NCI-H2081 (cell line): ENCODE measurements at regions not wholly inside any gene's neighbourhood (a gene's known extent, or its start where the extent isn't known, plus 50 kb on each side); places are given as distances from the start of the nearest gene placed in this dataset.
"Not testable (repeated sequence)": the region's sequence is repeated elsewhere in the genome, so short reads cannot be mapped to it uniquely, and the experiment has no call there.

Source experiments
- DNase-seq, 2 experiments: peaks; one replicate each; lab custom pipeline; 2025; lab: John Stamatoyannopoulos, UW

- no peak for DNase-seq
Measured at GRCh38 chr9:115462623-115463022, 344.7 kb upstream of the TNC start.

- no peak for DNase-seq
Measured at GRCh38 chr9:115466756-115467155, 348.8 kb upstream of the TNC start.

GRCh38 chr9:115469841-115470240, 351.9 kb upstream of the TNC start:
- no peak for DNase-seq

- not testable (repeated sequence) for DNase-seq
Measured at GRCh38 chr9:115473032-115473431, 355.1 kb upstream of the TNC start.

- no peak for DNase-seq
Measured at GRCh38 chr9:115481769-115482168, 363.8 kb upstream of the TNC start.

GRCh38 chr9:115482747-115483146, 364.8 kb upstream of the TNC start:
- DNase-seq, result no peak

- DNase-seq, result no peak
Measured at GRCh38 chr9:115492869-115493268, 374.9 kb upstream of the TNC start.

GRCh38 chr9:115494393-115494792, 376.4 kb upstream of the TNC start:
- no peak for DNase-seq

GRCh38 chr9:115495052-115495635, 377.2 kb upstream of the TNC start:
- no peak for DNase-seq

- no peak for DNase-seq
Measured at GRCh38 chr9:115495836-115496235, 377.9 kb upstream of the TNC start.

GRCh38 chr9:115498303-115498702, 380.3 kb upstream of the TNC start:
- DNase-seq, result no peak

GRCh38 chr9:115507148-115507547, 389.2 kb upstream of the TNC start:
- no peak for DNase-seq

- DNase-seq, result no peak
Measured at GRCh38 chr9:115513148-115513547, 395.2 kb upstream of the TNC start.

GRCh38 chr9:115514454-115514853, 396.5 kb upstream of the TNC start:
- DNase-seq, result no peak

GRCh38 chr9:115517335-115518075, 399.5 kb upstream of the TNC start:
- DNase-seq, result no peak

- DNase-seq, result no peak
Measured at GRCh38 chr9:115520646-115521045, 402.7 kb upstream of the TNC start.

- DNase-seq, result no peak
Measured at GRCh38 chr9:115522912-115523311, 405.0 kb upstream of the TNC start.

GRCh38 chr9:115524453-115525059, 406.6 kb upstream of the TNC start:
- DNase-seq, result peak; percentile 49 to 53

- DNase-seq, result no peak
Measured at GRCh38 chr9:115525111-115526058, 407.4 kb upstream of the TNC start.

GRCh38 chr9:115531410-115532125, 413.6 kb upstream of the TNC start:
- no peak for DNase-seq

- no peak for DNase-seq
Measured at GRCh38 chr9:115533511-115533910, 415.6 kb upstream of the TNC start.

- DNase-seq, result no peak
Measured at GRCh38 chr9:115540091-115540490, 422.1 kb upstream of the TNC start.
